B cell (primary cell): ENCODE measurements at regions not wholly inside any gene's neighbourhood (a gene's known extent, or its start where the extent isn't known, plus 50 kb on each side); places are given as distances from the start of the nearest gene placed in this dataset.

Source experiments
- ATAC-seq: fragments of 200-7000 bp; cut with Tn5 transposase; one replicate; pipeline ENCODE4 v1.10.0; 2021; ENCODE audit warnings: low read depth, mild to moderate bottlenecking, moderate number of reproducible peaks, moderate library complexity
- CTCF ChIA-PET: fragments of 350-600 bp; sonication (Branson Sonifier 250); formaldehyde crosslinking; loops from one replicate; lab custom pipeline; 2021; ENCODE audit warnings: antibody characterized with exemption, inconsistent platforms; lab: Charles Lee
- POLR2A ChIA-PET: fragments of 350-600 bp; sonication (Branson Sonifier 250); formaldehyde crosslinking; loops from one replicate; lab custom pipeline; 2021; ENCODE audit warnings: antibody characterized with exemption; lab: Charles Lee
- DNase-seq: peaks from one replicate; pipeline ENCODE4 v3.0.0; 2013
- H2AFZ ChIP-seq: 2 replicates; pipeline ENCODE4 v1.6.1; 2012; ENCODE audit warnings: mild to moderate bottlenecking, low read depth, low read length; ENCODE audit not compliant: insufficient read depth, poor library complexity, severe bottlenecking
- H3K27ac ChIP-seq, 2 donors: 1 replicate in 1 of 2; 2 replicates in 1 of 2; pipeline ENCODE4 v1.5.1; 2012 to 2013; ENCODE audit warnings: low read length in 2 of 2, mild to moderate bottlenecking in 2 of 2, moderate library complexity in 1 of 2
- H3K27me3 ChIP-seq, 4 experiments: fragments of 200-600 bp in 1 of 4; sonication (generic) in 1 of 4; replicated peaks in 1 of 4; 1 replicate in 2 of 4; 2 replicates in 2 of 4; pipeline versions ENCODE4 v1.6.1 to v1.7.0; 2013 to 2016; ENCODE audit warnings: low read length in 3 of 4, mild to moderate bottlenecking in 2 of 4, mixed read lengths in 1 of 4, moderate library complexity in 1 of 4; ENCODE audit not compliant: insufficient read depth in 4 of 4, control insufficient read depth in 3 of 4; ENCODE audit errors: control extremely low read depth in 1 of 4
- H3K36me3 ChIP-seq, 2 experiments: replicated peaks in 1 of 2; 1 replicate in 1 of 2; 2 replicates in 1 of 2; pipeline versions ENCODE4 v1.6.1 to v1.7.1; 2013; ENCODE audit warnings: low read length in 1 of 2; ENCODE audit not compliant: insufficient read depth in 2 of 2, control insufficient read depth in 1 of 2; ENCODE audit errors: control extremely low read depth in 1 of 2, extremely low read depth in 1 of 2
- H3K4me1 ChIP-seq, 2 donors: fragments of 200-600 bp in 1 of 2; sonication (generic) in 1 of 2; 1 replicate in 1 of 2; 2 replicates in 1 of 2; pipeline versions ENCODE4 v1.5.1 to v1.6.1; 2013 to 2017; ENCODE audit warnings: low read length in 2 of 2; ENCODE audit not compliant: control insufficient read depth in 2 of 2, insufficient read depth in 2 of 2
- H3K4me2 ChIP-seq: replicated peaks from 2 replicates; pipeline ENCODE3; 2012; ENCODE audit warnings: mild to moderate bottlenecking, low read depth, low read length; ENCODE audit not compliant: poor library complexity, severe bottlenecking
- H3K4me3 ChIP-seq, 5 experiments: fragments of 200-600 bp in 1 of 5; sonication (generic) in 1 of 5; 1 replicate in 3 of 5; 2 replicates in 2 of 5; pipeline versions ENCODE4 v1.5.1 to v1.7.0; 2011 to 2016; ENCODE audit warnings: low read length in 4 of 5, mild to moderate bottlenecking in 4 of 5, low read depth in 2 of 5, control low read depth in 1 of 5, moderate library complexity in 1 of 5; ENCODE audit not compliant: insufficient read depth in 1 of 5; ENCODE audit errors: control extremely low read depth in 1 of 5, extremely low read depth in 1 of 5
- H3K79me2 ChIP-seq: fragments of 200-600 bp; sonication (generic); one replicate; pipeline ENCODE4 v1.6.0; 2016; ENCODE audit warnings: low read length; ENCODE audit not compliant: control insufficient read depth, insufficient read depth
- H3K9ac ChIP-seq: fragments of 200-600 bp; sonication (generic); 2 replicates; pipeline ENCODE4 v1.6.1; 2017; ENCODE audit warnings: mild to moderate bottlenecking, low read length, moderate library complexity
- H3K9me3 ChIP-seq, 3 donors: one replicate each; pipeline versions ENCODE4 v1.6.1 to v1.7.1; 2013; ENCODE audit warnings: low read length in 2 of 3; ENCODE audit not compliant: control insufficient read depth in 2 of 3, insufficient read depth in 1 of 3; ENCODE audit errors: control extremely low read depth in 1 of 3
- H4K20me1 ChIP-seq: 2 replicates; pipeline ENCODE4 v1.6.0; 2012; ENCODE audit warnings: mild to moderate bottlenecking, low read length; ENCODE audit not compliant: insufficient read depth, control insufficient read depth, poor library complexity, severe bottlenecking
- H3K27ac Mint-ChIP-seq: one replicate; pipeline ENCODE4 v1.8.0; 2021; ENCODE audit warnings: mixed read lengths
- H3K27me3 Mint-ChIP-seq: one replicate; pipeline ENCODE4 v1.8.0; 2021; ENCODE audit warnings: mixed read lengths
- H3K4me1 Mint-ChIP-seq: one replicate; pipeline ENCODE4 v1.8.0; 2021; ENCODE audit warnings: mixed read lengths
- H3K4me3 Mint-ChIP-seq: one replicate; pipeline ENCODE4 v1.8.0; 2021; ENCODE audit warnings: mixed read lengths
- H3K9me3 Mint-ChIP-seq: one replicate; pipeline ENCODE4 v1.8.0; 2022; ENCODE audit warnings: mixed read lengths; ENCODE audit not compliant: insufficient read depth
- CTCF ChIP-seq: fragments of 200-600 bp; IDR thresholded peaks from one replicate; pipeline ENCODE4 v1.8.0; 2022; ENCODE audit warnings: antibody characterized with exemption, mild to moderate bottlenecking
- EZH2 ChIP-seq: IDR thresholded peaks from 2 replicates; pipeline ENCODE4 v1.6.1; 2012; ENCODE audit warnings: borderline replicate concordance, low read depth, mild to moderate bottlenecking, moderate library complexity, low read length; ENCODE audit not compliant: insufficient read depth, poor library complexity, severe bottlenecking
- WGBS: methylation state at CpG from one replicate; pipeline ENCODE4 v1.1.5; 2013; ENCODE audit warnings: missing lambda C conversion rate; ENCODE audit not compliant: insufficient coverage; 5-methylcytosine and 5-hydroxymethylcytosine counted together
- intact Hi-C: fragments of 100-400 bp; cut with micrococcal nuclease; formaldehyde crosslinking; loops from one replicate; pipeline ENCODE4 v1.10.0; 2022

- ChIA-PET CTCF (interaction anchor here (1.4 kb wide), 1 partner anchor 69 kb away, joined by 3 read pairs; no protein-coding TSS in a partner anchor), POLR2A (no interaction called here)
- no peak overlapping the region for H3K27ac ChIP-seq
- ATAC-seq (no peak), DNase-seq (no peak)
- peaks cover 81% of the 10 kb centered on the region for H3K79me2 ChIP-seq
- Mint-ChIP-seq H3K27me3 (no peaks in the 10 kb centered on the region), H3K4me1 (peaks cover 34% of the 10 kb centered on the region), H3K4me3 (no peak overlapping the region), H3K27ac (no peak overlapping the region), H3K9me3 (no peaks in the 10 kb centered on the region)
- peaks cover 95% of the 10 kb centered on the region for H4K20me1 ChIP-seq
- no peak overlapping the region for H2AFZ ChIP-seq
- TF ChIP-seq EZH2 (no peak), CTCF (no peak)
- H3K4me3 ChIP-seq = no peak overlapping the region
- H3K27me3 ChIP-seq = no peaks in the 10 kb centered on the region
- H3K36me3 ChIP-seq = peaks cover 0 to 47% of the 10 kb centered on the region in 2 experiments
- H3K9me3 ChIP-seq = no peaks in the 10 kb centered on the region
- peaks cover 6 to 7% of the 10 kb centered on the region in 2 donors for H3K4me1 ChIP-seq
- intact Hi-C loops = no loop called here
- no peak overlapping the region for H3K9ac ChIP-seq
- no peak overlapping the region for H3K4me2 ChIP-seq
- WGBS = 86% methylated on average over 1 of the region's 4 CpGs
These were observed 56.9 kb upstream of the TNRC6B start for GRCh38 chr22:40120848-40121247.

- H3K4me2 ChIP-seq = no peak overlapping the region
- DNase-seq (no peak), ATAC-seq (no peak)
- ChIA-PET POLR2A (no interaction called here), CTCF (interaction anchor here (1.4 kb wide), 1 partner anchor 70 kb away, joined by 3 read pairs; no protein-coding TSS in a partner anchor)
- no peak overlapping the region for H3K9ac ChIP-seq
- H3K79me2 ChIP-seq = peaks cover 75% of the 10 kb centered on the region
- peaks cover 2 to 53% of the 10 kb centered on the region in 2 experiments for H3K36me3 ChIP-seq
- Mint-ChIP-seq H3K9me3 (no peaks in the 10 kb centered on the region), H3K27me3 (no peaks in the 10 kb centered on the region), H3K4me1 (peaks cover 28% of the 10 kb centered on the region), H3K4me3 (no peak overlapping the region), H3K27ac (no peak overlapping the region)
- H3K27me3 ChIP-seq = no peaks in the 10 kb centered on the region
- intact Hi-C loops = no loop called here
- no peaks in the 10 kb centered on the region for H3K9me3 ChIP-seq
- H3K4me1 ChIP-seq = peaks cover under 1 to 3% of the 10 kb centered on the region in 2 donors
- H3K27ac ChIP-seq = no peak overlapping the region
- no peak for TF ChIP-seq CTCF
- no peak for TF ChIP-seq EZH2
- H4K20me1 ChIP-seq = peaks cover 89% of the 10 kb centered on the region
- no peak overlapping the region for H3K4me3 ChIP-seq
- H2AFZ ChIP-seq = no peak overlapping the region
- 80% methylated on average over 2 of the region's 6 CpGs for WGBS
These were observed 56.3 kb upstream of the TNRC6B start for GRCh38 chr22:40121461-40121860.
